ENCODE measurements at regions not wholly inside any gene's neighbourhood (a gene's known extent, or its start where the extent isn't known, plus 50 kb on each side); places are given as distances from the start of the nearest gene placed in this dataset.
"Not testable (repeated sequence)": the region's sequence is repeated elsewhere in the genome, so short reads cannot be mapped to it uniquely, and the experiment has no call there.

GRCh38 chr11:67776852-67777520 is 102.6 kb upstream of the ALDH3B2 start:
- Histone ChIP-seq H3K9me3 (no peaks in the 10 kb centered on the region), H3K4me1 (ENCODE audit: insufficient read depth) (no peaks in the 10 kb centered on the region), H3K27ac (no peak overlapping the region), H3K4me3 (no peak overlapping the region), H3K36me3 (no peaks in the 10 kb centered on the region), H3K27me3 (no peaks in the 10 kb centered on the region)
- no peak for TF ChIP-seq POLR2A (IDR thresholded peaks at IDR 0.05)
- no peak for TF ChIP-seq EP300 (IDR thresholded peaks at IDR 0.05)
- no peak for TF ChIP-seq CTCF (IDR thresholded peaks at IDR 0.05)
- WGBS, 3 donors: 48 to 56% (median 49%) methylated on average over 4 of the region's 4 CpGs
- intact Hi-C loops (cut with DNase I): no loop called here
- no peak for DNase-seq

DNA sequence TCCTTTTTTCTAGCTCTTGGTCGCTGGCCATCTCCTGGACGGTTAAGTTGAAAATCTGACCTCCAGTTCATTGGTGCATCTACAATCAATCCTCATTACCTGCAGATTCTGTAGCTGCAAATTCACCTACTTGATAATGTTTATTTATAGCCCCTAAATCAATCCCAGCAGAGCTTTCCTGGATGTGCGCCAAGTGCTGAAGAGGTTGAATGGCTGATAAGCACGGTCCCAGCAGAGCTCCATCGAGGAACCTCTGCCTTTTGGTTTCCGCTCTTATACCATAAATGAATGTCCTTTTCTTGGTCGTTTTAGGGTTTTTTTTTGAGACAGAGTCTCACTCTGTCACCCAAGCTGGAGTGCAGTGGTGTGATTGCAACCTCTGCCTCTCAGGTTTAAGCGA is 99.8 kb upstream of the ALDH3B2 start:
- H3K27ac ChIP-seq; H3K4me3 ChIP-seq; H3K4me1 ChIP-seq (ENCODE audit: insufficient read depth); DNase-seq; H3K9me3 ChIP-seq; H3K36me3 ChIP-seq; H3K27me3 ChIP-seq; intact Hi-C loops (cut with DNase I): not testable (repeated sequence)
- WGBS, 3 donors: 32 to 45% (median 36%) methylated on average over 8 of the region's 8 CpGs

DNA sequence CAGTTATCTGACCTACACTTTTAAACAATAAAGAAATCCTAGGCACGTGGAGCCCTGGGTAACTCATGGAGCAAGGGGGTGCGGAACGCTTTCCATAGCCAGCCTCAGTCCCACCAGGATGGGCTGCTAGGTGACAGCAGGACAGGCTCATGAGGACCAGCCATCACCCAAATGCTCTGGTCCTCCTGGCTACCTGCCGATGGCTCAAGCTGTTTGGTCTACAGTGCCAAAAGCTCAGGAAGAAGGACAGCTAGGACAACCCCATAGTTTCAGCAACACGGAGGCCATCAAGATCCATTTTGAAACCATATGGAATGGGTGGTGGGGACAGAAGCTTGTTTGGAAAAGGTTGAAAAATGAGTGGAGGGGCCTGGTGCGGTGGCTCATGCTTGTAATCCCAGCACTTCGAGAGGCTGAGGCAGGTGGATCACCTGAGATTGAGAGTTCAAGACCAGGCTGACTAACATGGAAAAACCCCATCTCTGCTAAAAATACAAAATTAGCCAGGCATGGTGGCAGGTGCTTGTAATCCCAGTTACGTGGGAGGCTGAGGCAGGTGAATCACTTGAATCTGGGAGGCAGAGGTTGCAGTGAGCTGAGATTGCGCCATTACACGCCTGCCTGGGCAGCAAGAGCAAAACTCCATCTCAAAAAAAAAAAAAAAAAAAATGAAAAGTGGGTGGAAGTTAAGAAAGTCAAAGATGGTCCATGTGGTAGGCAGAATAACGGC is 93.7 kb upstream of the ALDH3B2 start:
- DNase-seq; intact Hi-C loops (cut with DNase I); H3K4me1 ChIP-seq (ENCODE audit: insufficient read depth); H3K9me3 ChIP-seq; H3K27ac ChIP-seq; H3K36me3 ChIP-seq; H3K4me3 ChIP-seq; H3K27me3 ChIP-seq: not testable (repeated sequence)
- WGBS, 3 donors: 89 to 94% (median 91%) methylated on average over 11 of the region's 11 CpGs

DNA sequence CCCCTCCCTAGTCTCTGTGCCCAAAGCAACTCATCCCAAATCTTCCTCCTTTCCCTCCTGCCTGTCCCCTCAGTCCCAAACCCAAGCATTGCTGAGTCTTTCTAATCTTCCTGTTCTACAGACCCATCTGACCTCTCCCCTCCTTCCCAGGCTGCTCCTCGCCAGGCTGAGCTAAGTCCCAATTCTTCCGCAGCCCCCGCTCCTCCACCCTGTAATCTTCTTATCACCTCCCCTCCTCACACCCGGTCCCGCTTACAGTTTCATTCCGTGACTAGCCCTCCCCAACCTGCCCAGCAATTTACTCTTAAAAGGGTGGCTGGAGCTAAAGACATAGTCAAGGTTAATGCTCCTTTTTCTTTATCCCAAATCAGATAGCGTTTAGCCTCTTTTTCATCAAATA is 86.8 kb upstream of the ALDH3B2 start:
- H3K36me3 ChIP-seq; H3K27ac ChIP-seq; H3K4me3 ChIP-seq; H3K4me1 ChIP-seq (ENCODE audit: insufficient read depth); intact Hi-C loops (cut with DNase I); H3K9me3 ChIP-seq; H3K27me3 ChIP-seq; DNase-seq: not testable (repeated sequence)
- WGBS, 3 donors: 34 to 40% (median 36%) methylated on average over 7 of the region's 7 CpGs

GRCh38 chr11:67759321-67759720 is 84.9 kb upstream of the ALDH3B2 start:
- H3K4me1 ChIP-seq (ENCODE audit: insufficient read depth); DNase-seq; H3K36me3 ChIP-seq; H3K27ac ChIP-seq; H3K27me3 ChIP-seq; H3K4me3 ChIP-seq; H3K9me3 ChIP-seq; intact Hi-C loops (cut with DNase I): not testable (repeated sequence)
- WGBS, 3 donors: 42 to 54% (median 44%) methylated on average over 3 of the region's 3 CpGs

GRCh38 chr11:67758467-67758866 is 84.0 kb upstream of the ALDH3B2 start:
- H3K4me1 ChIP-seq (ENCODE audit: insufficient read depth); DNase-seq; H3K27ac ChIP-seq; H3K9me3 ChIP-seq; H3K36me3 ChIP-seq; H3K4me3 ChIP-seq; intact Hi-C loops (cut with DNase I); H3K27me3 ChIP-seq: not testable (repeated sequence)
- WGBS, 3 donors: 77 to 84% (median 81%) methylated on average over 6 of the region's 6 CpGs

DNA sequence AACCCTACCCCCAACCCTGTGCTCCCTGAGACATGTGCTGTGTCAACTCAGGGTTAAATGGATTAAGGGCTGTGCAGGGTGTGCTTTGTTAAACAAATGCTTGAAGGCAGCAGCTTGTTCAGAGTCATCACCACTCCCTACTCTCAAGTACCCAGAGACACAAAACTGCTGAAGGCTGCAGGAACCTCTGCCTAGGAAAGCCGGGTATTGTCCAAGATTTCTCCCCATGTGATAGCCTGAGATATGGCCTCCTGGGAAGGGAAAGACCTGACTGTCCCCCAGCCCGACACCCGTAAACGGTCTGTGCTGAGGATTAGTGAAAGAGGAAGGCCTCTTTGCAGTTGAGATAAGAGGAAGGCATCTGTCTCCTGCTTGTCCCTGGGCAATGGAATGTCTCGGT is 83.6 kb upstream of the ALDH3B2 start:
- H3K4me1 ChIP-seq (ENCODE audit: insufficient read depth); H3K9me3 ChIP-seq; H3K27ac ChIP-seq; intact Hi-C loops (cut with DNase I); H3K27me3 ChIP-seq; H3K4me3 ChIP-seq; H3K36me3 ChIP-seq; DNase-seq: not testable (repeated sequence)
- WGBS, 3 donors: 62 to 81% (median 74%) methylated on average over 5 of the region's 5 CpGs

DNA sequence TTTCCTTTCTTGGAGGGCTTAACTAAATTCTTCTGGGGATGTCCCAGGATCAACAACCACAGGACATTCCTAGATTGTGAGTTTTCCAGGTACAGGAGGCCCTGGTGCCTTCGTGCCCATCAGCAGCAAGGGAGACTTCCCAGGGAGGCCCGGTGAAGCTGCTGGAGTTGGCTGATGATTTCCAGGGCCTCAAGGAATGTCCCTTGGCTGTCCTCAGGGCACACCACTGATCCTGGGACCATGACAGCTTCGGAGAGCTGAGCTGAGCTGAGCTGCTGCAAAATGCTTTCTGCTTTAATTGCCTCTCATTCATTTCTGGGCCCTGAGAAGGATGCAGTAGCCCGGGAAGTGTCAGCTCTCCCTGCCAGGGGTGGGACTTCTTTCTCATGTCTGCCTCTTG is 79.4 kb upstream of the ALDH3B2 start:
- not testable (repeated sequence) for DNase-seq, H3K27ac ChIP-seq
- 26 to 29% (median 27%) methylated on average over 4 of the region's 4 CpGs for WGBS, 3 donors

More for the DNA sequence above, 79.4 kb upstream of the ALDH3B2 start:
- H3K9me3 ChIP-seq; intact Hi-C loops (cut with DNase I); H3K4me3 ChIP-seq; H3K27me3 ChIP-seq; H3K4me1 ChIP-seq (ENCODE audit: insufficient read depth); H3K36me3 ChIP-seq: not testable (repeated sequence)
